HepG2 (cell line): ENCODE measurements at regions not wholly inside any gene's neighbourhood (a gene's known extent, or its start where the extent isn't known, plus 50 kb on each side); places are given as distances from the start of the nearest gene placed in this dataset.

Experiments used
- ATAC-seq: fragments of 200-7000 bp; cut with Tn5 transposase; 3 replicates; pipeline ENCODE4 v1.9.1; 2020; ENCODE audit warnings: mild to moderate bottlenecking, moderate library complexity
- BruUV-seq: library from RNA; stranded (reverse); fragments of 400-500 nt; replicated peaks from 2 replicates; lab custom pipeline; 2021; lab: Mats Ljungman, UMichigan
- CTCF ChIA-PET: fragments of 300-600 bp; formaldehyde crosslinking; extraction: SDS; loops from one replicate; lab custom pipeline; 2021; ENCODE audit warnings: low total read pairs, inconsistent platforms, low intra/inter-chr PET ratio; lab: Yijun Ruan, JAX
- POLR2A ChIA-PET: fragments of 350-600 bp; sonication (Branson Sonifier 250); formaldehyde crosslinking; loops from one replicate; lab custom pipeline; 2020; ENCODE audit warnings: antibody characterized with exemption, inconsistent platforms; lab: Yijun Ruan, JAX
- DNase-seq: peaks from one replicate; pipeline ENCODE4 v3.0.0-alpha.2; 2015; ENCODE audit warnings: low spot score
- FAIRE-seq: peaks from 3 replicates; lab custom pipeline; 2011; peaks lifted over from hg19 to GRCh38; lab: Jason Lieb, UNC
- H2AFZ ChIP-seq: one replicate; pipeline ENCODE4 v1.6.1; 2011; ENCODE audit warnings: low read length, inconsistent platforms
- H3K27ac ChIP-seq: fragments of 300-600 bp; 3 replicates; pipeline ENCODE4 v1.8.0; 2011; ENCODE audit warnings: mixed run types, mild to moderate bottlenecking, mixed read lengths, low read length, inconsistent platforms; ENCODE audit not compliant: insufficient read depth; ENCODE audit errors: extremely low read length
- H3K27me3 ChIP-seq, 2 experiments: fragments of 200-600 bp in 1 of 2; 2 replicates in 1 of 2; 3 replicates in 1 of 2; pipeline versions ENCODE4 v1.6.0 to v1.8.0; 2011; ENCODE audit warnings: low read length in 2 of 2, mild to moderate bottlenecking in 2 of 2, moderate library complexity in 2 of 2, inconsistent platforms in 1 of 2; ENCODE audit not compliant: insufficient read depth in 2 of 2, control insufficient read depth in 1 of 2
- H3K36me3 ChIP-seq, 2 experiments: fragments of 200-600 bp in 1 of 2; replicated peaks in 1 of 2; 2 replicates in 1 of 2; 3 replicates in 1 of 2; pipeline versions ENCODE4 v1.5.1 to v1.8.0; 2011; ENCODE audit warnings: low read length in 2 of 2, inconsistent platforms in 1 of 2; ENCODE audit not compliant: insufficient read depth in 2 of 2, control insufficient read depth in 1 of 2
- H3K4me1 ChIP-seq: 2 replicates; pipeline ENCODE4 v1.5.1; 2012; ENCODE audit warnings: low read length, inconsistent platforms; ENCODE audit not compliant: insufficient read depth
- H3K4me2 ChIP-seq: 2 replicates; pipeline ENCODE4 v1.6.0; 2011; ENCODE audit warnings: low read depth, low read length, inconsistent platforms
- H3K4me3 ChIP-seq, 3 experiments: fragments of 200-600 bp in 1 of 3; sonication (generic), shearing (Covaris generic) in 1 of 3; replicated peaks in 1 of 3; 2 replicates each; pipeline ENCODE4 v1.5.1; 2011 to 2016; ENCODE audit warnings: low read length in 3 of 3, inconsistent platforms in 2 of 3, low read depth in 2 of 3, mild to moderate bottlenecking in 2 of 3, control low read depth in 1 of 3, mixed read lengths in 1 of 3; ENCODE audit not compliant: insufficient read depth in 1 of 3
- H3K79me2 ChIP-seq: one replicate; pipeline ENCODE4 v1.6.1; 2011; ENCODE audit warnings: low read length, inconsistent platforms; ENCODE audit not compliant: insufficient read depth
- H3K9ac ChIP-seq: 2 replicates; pipeline ENCODE4 v1.6.0; 2011; ENCODE audit warnings: mild to moderate bottlenecking, low read depth, low read length, inconsistent platforms; ENCODE audit not compliant: insufficient read depth
- H3K9me3 ChIP-seq: 2 replicates; pipeline ENCODE4 v1.5.1; 2012; ENCODE audit warnings: mild to moderate bottlenecking, low read length
- H4K20me1 ChIP-seq: 2 replicates; pipeline ENCODE4 v1.6.0; 2011; ENCODE audit warnings: inconsistent platforms, mild to moderate bottlenecking, low read length, moderate library complexity; ENCODE audit not compliant: insufficient read depth
- HMGXB4 ChIP-seq, 2 experiments: sonication (generic) in 1 of 2; formaldehyde crosslinking in 1 of 2; IDR thresholded peaks; 2 replicates each; pipeline versions ENCODE4 v1.4.0 to v1.6.1; 2018 to 2020; ENCODE audit warnings: missing genetic modification reagents in 2 of 2, borderline replicate concordance in 1 of 2, low read depth in 1 of 2, mild to moderate bottlenecking in 1 of 2, missing biosample characterization in 1 of 2
- HOXA3 ChIP-seq: sonication (generic); formaldehyde crosslinking; IDR thresholded peaks from 2 replicates; pipeline ENCODE4 v1.5.0; 2020; ENCODE audit warnings: missing genetic modification reagents
- MYNN ChIP-seq: sonication (generic); formaldehyde crosslinking; IDR thresholded peaks from 2 replicates; pipeline ENCODE4 v1.4.0; 2020; ENCODE audit warnings: mild to moderate bottlenecking, low read depth, missing genetic modification reagents
- PREB ChIP-seq: sonication (generic); formaldehyde crosslinking; IDR thresholded peaks from 2 replicates; pipeline ENCODE4 v1.4.0; 2020; ENCODE audit warnings: missing genetic modification reagents
- RAD21 ChIP-seq: fragments of 450-650 bp; formaldehyde crosslinking; IDR thresholded peaks from 2 replicates; pipeline ENCODE4 v1.5.0; 2020; ENCODE audit warnings: mild to moderate bottlenecking
- SCMH1 ChIP-seq: sonication (generic); formaldehyde crosslinking; IDR thresholded peaks from 2 replicates; pipeline ENCODE4 v1.9.0; 2021; ENCODE audit warnings: missing genetic modification reagents, mild to moderate bottlenecking, borderline replicate concordance
- THAP11 ChIP-seq: IDR thresholded peaks from 2 replicates; pipeline ENCODE4 v1.6.1; 2016; ENCODE audit warnings: missing biosample characterization, missing genetic modification reagents
- TIGD3 ChIP-seq: sonication (generic); formaldehyde crosslinking; IDR thresholded peaks from 2 replicates; pipeline ENCODE4 v1.5.1; 2020; ENCODE audit warnings: mild to moderate bottlenecking, missing genetic modification reagents, borderline replicate concordance
- TOPORS ChIP-seq: sonication (generic); formaldehyde crosslinking; IDR thresholded peaks from 2 replicates; pipeline ENCODE4 v1.8.0; 2023; ENCODE audit warnings: mild to moderate bottlenecking, missing genetic modification reagents
- ZBTB8A ChIP-seq: sonication (generic); formaldehyde crosslinking; IDR thresholded peaks from 2 replicates; pipeline ENCODE4 v1.4.0; 2020; ENCODE audit warnings: mild to moderate bottlenecking, low read depth, missing genetic modification reagents, borderline replicate concordance
- ZNF704 ChIP-seq: sonication (generic); formaldehyde crosslinking; IDR thresholded peaks from 2 replicates; pipeline ENCODE4 v1.8.1; 2023; ENCODE audit warnings: mild to moderate bottlenecking, inconsistent platforms, moderate library complexity, missing genetic modification reagents, borderline replicate concordance
- ZNF816 ChIP-seq: sonication (generic); formaldehyde crosslinking; IDR thresholded peaks from 2 replicates; pipeline ENCODE4 v1.8.0; 2022; ENCODE audit warnings: missing genetic modification reagents, mild to moderate bottlenecking, borderline replicate concordance
- WGBS: methylation state at CpG from one replicate; pipeline ENCODE4 v1.1.6; 2017; ENCODE audit warnings: low lambda C conversion rate; 5-methylcytosine and 5-hydroxymethylcytosine counted together
- in situ Hi-C: cut with HindIII; loops from 2 replicates; pipeline ENCODE4 v1.10.0; 2017; ENCODE audit warnings: low pct_unique_long_range_greater_than_20kb; ENCODE audit not compliant: extremely low pct_ligation_motif_present
- intact Hi-C: fragments of 100-400 bp; cut with micrococcal nuclease; formaldehyde crosslinking; loops from one replicate; pipeline ENCODE4 v1.10.0; 2022; ENCODE audit not compliant: unreplicated experiment

- Histone ChIP-seq H3K9me3 (no peaks in the 10 kb centered on the region), H3K27ac (no peak overlapping the region), H3K4me1 (no peaks in the 10 kb centered on the region), H3K36me3 (no peaks in the 10 kb centered on the region), H3K79me2 (no peaks in the 10 kb centered on the region), H3K9ac (no peak overlapping the region), H3K4me3 (no peak overlapping the region), H3K4me2 (no peak overlapping the region), H2AFZ (no peak overlapping the region), H3K27me3 (peaks cover 0 to 1% of the 10 kb centered on the region in 2 experiments; a peak in 2 of 5 replicates), H4K20me1 (no peaks in the 10 kb centered on the region)
- in situ Hi-C loops (no loop called here), intact Hi-C loops (no loop called here)
- TF ChIP-seq TIGD3 (no peak), SCMH1 (CRISPR knock-in tag) (no peak), PREB (CRISPR knock-in tag) (no peak), ZNF704 (CRISPR knock-in tag) (no peak), THAP11 (CRISPR knock-in tag) (no peak), RAD21 (CRISPR knock-in tag) (no peak), ZNF816 (CRISPR knock-in tag) (no peak), ZBTB8A (CRISPR knock-in tag) (no peak), TOPORS (CRISPR knock-in tag) (no peak), HMGXB4 (CRISPR knock-in tag; IDR thresholded peaks at IDR 0.05; ENCODE audit: borderline replicate concordance in 1 of 2, low read depth in 1 of 2) (no peak), MYNN (CRISPR knock-in tag) (no peak), HOXA3 (CRISPR knock-in tag) (no peak)
- ChIA-PET CTCF (no interaction called here), POLR2A (no interaction called here)
- ATAC-seq (no peak), FAIRE-seq (no peak), DNase-seq (no peak)
- WGBS = 0% methylated on average over 2 of the region's 2 CpGs
- BruUV-seq = no TSS peak
These were observed 202.1 kb downstream of the NXPE2 start for GRCh38 chr11:114880442-114880841.
